ENCODE measurements at regions not wholly inside any gene's neighbourhood (a gene's known extent, or its start where the extent isn't known, plus 50 kb on each side); places are given as distances from the start of the nearest gene placed in this dataset.
"Not testable (repeated sequence)": the region's sequence is repeated elsewhere in the genome, so short reads cannot be mapped to it uniquely, and the experiment has no call there.

GRCh38 chr7:57638666-57639065 is 188.7 kb downstream of the ZNF716 start:
- FAIRE-seq, result no peak

- no peak for FAIRE-seq
Measured at GRCh38 chr7:57641521-57642067, 191.6 kb downstream of the ZNF716 start.

GRCh38 chr7:57642730-57643129 is 192.8 kb downstream of the ZNF716 start:
- FAIRE-seq, result no peak

- no peak for FAIRE-seq
Measured at GRCh38 chr7:57646219-57646900, 196.4 kb downstream of the ZNF716 start.

GRCh38 chr7:57646901-57647246 is 196.9 kb downstream of the ZNF716 start:
- no peak for FAIRE-seq

- not testable (repeated sequence) for FAIRE-seq
Measured at GRCh38 chr7:57650401-57650800, 200.4 kb downstream of the ZNF716 start.

- FAIRE-seq, result no peak
Measured at GRCh38 chr7:57651006-57651405, 201.0 kb downstream of the ZNF716 start.

GRCh38 chr7:57651611-57652010 is 201.6 kb downstream of the ZNF716 start:
- not testable (repeated sequence) for FAIRE-seq

GRCh38 chr7:57653262-57653830 is 203.4 kb downstream of the ZNF716 start:
- no peak for FAIRE-seq

- FAIRE-seq, result not testable (repeated sequence)
Measured at GRCh38 chr7:57655156-57655871, 205.3 kb downstream of the ZNF716 start.

- FAIRE-seq, result not testable (repeated sequence)
Measured at GRCh38 chr7:57659226-57659625, 209.2 kb downstream of the ZNF716 start.

- FAIRE-seq, result peak; percentile 67
Measured at GRCh38 chr7:57676928-57677327, 227.0 kb downstream of the ZNF716 start.

- no peak for FAIRE-seq
Measured at GRCh38 chr7:57685418-57685817, 235.4 kb downstream of the ZNF716 start.

All from A204.1 (cell line).